ENCODE measurements at regions not wholly inside any gene's neighbourhood (a gene's known extent, or its start where the extent isn't known, plus 50 kb on each side); places are given as distances from the start of the nearest gene placed in this dataset.

DNA sequence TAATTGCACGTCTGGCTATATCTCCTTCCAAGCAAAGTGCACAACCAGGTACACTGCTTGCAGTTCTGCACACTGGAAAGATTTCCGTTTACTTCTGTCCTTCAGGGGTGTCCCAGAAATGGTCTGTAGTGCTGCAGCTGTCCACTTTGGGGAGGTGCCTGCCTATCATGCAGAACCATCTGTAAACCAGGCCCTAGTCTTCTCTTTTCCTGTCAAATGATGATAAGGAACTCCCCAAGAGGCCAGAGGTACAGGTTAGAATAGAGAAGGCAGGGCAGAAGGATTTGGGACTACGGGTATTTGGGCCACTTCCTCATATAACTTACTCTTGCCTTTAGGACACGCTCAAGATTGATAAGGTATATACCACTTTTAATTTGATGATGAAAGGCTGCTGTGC is 746.9 kb downstream of the FAT4 start:
- TF ChIP-seq POLR2A (IDR thresholded peaks at IDR 0.05; ENCODE audit: low read depth, low read length) (no peak), SPI1 (IDR thresholded peaks at IDR 0.05; ENCODE audit: low read depth, low read length) (no peak), POLR2AphosphoS5 (IDR thresholded peaks at IDR 0.05; ENCODE audit: low read depth, low read length) (no peak), POU2F2 (IDR thresholded peaks at IDR 0.05; ENCODE audit: low read depth, low read length) (no peak)
